ENCODE measurements at regions not wholly inside any gene's neighbourhood (a gene's known extent, or its start where the extent isn't known, plus 50 kb on each side); places are given as distances from the start of the nearest gene placed in this dataset.

DNA sequence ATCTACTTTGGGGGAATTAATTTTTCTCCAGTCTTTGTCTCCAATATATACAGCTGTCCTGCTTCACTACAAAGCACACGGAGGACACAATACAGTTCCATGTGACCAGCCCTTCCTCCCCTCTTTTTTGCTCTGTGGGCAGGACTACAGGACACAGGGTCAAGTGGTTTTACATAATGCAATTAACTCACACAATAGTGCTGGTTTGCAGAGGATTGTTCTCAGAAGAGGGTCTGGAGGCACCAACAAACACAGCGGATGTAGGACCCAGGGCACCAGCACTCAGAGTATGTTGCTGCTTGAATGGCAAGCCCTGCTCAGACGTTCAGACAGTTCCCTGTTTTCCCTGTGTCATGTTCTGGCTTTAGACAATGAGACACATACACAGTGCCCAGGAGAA, 52.0 kb upstream of the NPTX2 start:
- DNase-seq (ENCODE audit: low read depth in 2 of 2) = no peak

DNA sequence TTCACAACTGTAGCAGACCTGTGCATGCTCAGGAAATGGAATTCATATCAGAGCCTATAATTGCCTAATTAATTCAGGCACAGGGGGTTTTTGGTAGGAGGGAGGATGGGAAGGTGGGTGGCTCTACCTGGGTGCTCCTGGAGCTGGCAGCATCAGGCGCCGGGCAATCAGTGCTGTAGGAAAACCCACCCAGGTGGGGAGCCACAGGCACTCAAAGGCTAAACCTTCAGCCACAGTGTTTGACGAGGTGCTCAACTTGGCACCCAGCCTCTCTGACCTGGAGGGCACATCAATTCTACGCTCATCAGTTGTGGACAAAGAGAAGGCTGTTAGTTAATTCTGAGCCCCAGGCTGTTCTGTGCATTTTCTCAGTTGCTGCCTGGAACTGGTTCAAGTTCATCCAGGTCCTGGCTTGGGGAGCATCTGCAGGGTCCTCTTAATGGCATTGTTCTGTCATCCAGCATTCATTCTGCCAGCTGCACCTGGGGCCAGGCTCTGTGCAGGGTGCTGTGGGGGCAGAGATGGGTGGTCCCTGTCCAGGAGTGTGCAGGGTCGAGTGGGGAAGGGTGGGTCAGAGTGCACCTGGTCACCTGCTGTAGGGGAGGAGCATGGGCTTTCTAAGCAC, 54.1 kb upstream of the NPTX2 start:
- no peak for DNase-seq (ENCODE audit: low read depth in 2 of 2)

GRCh38 chr7:98562381-98562823, 54.7 kb upstream of the NPTX2 start:
- DNase-seq (ENCODE audit: low read depth in 2 of 2) = no peak

GRCh38 chr7:98559958-98560357, 57.1 kb upstream of the NPTX2 start:
- DNase-seq (ENCODE audit: low read depth in 2 of 2) = no peak

DNA sequence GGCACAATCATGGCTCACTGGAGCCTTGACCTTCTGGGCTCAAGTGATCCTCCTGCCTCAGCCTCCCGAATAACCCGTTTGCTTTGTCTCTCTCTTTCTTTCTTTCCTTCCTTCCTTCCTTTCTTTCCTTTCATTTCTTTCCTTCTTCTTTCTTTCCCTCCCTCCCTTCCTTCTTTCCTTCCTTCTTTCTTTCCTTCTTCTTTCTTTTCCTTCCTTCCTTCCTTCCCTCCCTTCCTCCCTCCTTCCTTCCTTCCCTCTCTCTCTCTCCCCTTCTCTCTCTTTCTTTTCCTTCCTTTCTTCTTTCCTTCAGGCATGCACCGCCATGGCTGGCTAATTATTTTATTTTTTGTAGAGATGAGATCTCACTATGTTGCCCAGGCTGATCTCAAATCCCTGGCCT, 57.9 kb upstream of the NPTX2 start:
- DNase-seq (ENCODE audit: low read depth in 2 of 2) = no peak

DNA sequence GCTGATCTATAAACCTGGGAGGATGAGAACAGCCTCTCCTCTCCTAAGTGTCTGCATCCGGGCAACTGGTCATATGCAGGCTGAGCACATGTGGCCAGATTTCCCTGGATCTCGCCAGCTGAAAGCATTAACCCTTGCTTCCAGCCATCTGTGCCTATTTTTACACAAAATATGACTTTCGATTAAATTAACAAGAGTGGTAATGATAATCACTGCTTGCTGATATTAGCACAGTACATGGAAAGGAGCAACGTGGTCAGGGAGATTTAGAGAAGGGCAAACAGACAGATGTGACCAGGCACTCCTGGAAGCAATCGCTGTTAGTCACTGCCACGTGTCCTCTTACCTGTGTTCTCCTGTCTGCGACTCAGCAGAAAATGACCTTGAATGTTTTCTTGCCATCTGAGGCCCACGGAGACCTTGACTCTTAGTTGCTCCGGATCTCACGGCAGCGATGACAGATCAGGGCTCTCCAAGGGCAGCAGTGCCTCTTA, 59.5 kb upstream of the NPTX2 start:
- DNase-seq (ENCODE audit: low read depth in 2 of 2) = no peak

DNA sequence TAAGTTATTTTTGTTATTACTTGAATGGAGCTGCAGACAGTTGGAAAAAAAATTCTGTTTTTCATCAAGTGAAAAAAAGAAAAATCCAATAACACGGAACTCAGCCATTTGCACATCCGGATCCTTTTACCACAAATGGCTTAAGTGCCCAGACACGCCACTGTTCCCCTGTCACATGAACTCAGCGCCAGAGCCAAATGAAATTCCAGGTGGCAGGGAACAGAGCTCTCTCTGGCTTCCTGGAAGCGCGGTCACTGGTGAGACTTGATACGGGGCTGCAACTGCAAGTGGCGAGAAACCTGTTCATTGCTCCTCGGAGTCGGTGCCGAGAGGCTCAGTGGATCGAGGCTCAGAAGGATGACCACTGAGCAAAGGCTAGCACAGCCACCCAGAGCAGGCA, 60.8 kb upstream of the NPTX2 start:
- no peak for DNase-seq (ENCODE audit: low read depth in 2 of 2)

- no peak for DNase-seq (ENCODE audit: low read depth in 2 of 2)
Observed at GRCh38 chr7:98555403-98555802, 61.7 kb upstream of the NPTX2 start.

DNA sequence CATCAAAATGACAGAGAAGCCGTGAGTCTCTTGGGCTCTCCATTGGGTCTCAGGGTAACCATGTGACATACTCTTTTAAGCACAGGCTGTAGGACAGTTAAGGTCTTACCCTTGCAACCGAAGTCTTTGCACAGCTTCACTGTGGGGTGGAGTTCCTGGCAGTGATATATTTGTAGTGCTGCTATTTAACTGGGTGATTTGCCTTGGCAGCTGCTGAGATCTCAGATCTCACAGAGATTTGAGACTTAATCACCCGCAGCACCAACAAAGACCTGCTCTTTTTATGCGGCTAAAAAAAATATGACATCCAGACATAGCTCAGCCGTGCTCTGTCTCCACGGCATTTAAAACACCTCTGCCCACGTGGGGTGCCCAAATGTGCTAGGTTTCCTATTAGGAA, 63.4 kb upstream of the NPTX2 start:
- DNase-seq (ENCODE audit: low read depth in 2 of 2) = no peak

- no peak for DNase-seq (ENCODE audit: low read depth in 2 of 2)
Observed at GRCh38 chr7:98551611-98552273, 65.3 kb upstream of the NPTX2 start.

GRCh38 chr7:98548971-98549370, 68.1 kb upstream of the NPTX2 start:
- no peak for DNase-seq (ENCODE audit: low read depth in 2 of 2)

DNA sequence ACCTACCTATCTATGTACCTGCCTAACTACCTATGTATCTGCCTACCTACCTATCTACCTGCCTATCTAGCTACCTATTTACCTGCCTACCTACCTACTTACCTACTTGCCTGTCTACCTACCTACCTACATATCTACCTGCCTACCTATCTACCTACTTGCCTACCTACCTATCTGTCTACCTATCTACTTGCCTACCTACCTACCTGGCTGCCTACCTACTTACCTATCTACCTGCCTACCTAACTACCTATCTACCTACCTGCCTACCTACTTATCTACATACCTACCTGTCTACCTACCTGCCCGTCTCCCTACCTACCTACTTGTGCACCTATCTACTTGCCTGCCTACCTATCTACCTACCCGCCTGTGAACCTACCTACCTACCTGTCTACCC, 68.7 kb upstream of the NPTX2 start:
- DNase-seq (ENCODE audit: low read depth in 2 of 2) = no peak

DNA sequence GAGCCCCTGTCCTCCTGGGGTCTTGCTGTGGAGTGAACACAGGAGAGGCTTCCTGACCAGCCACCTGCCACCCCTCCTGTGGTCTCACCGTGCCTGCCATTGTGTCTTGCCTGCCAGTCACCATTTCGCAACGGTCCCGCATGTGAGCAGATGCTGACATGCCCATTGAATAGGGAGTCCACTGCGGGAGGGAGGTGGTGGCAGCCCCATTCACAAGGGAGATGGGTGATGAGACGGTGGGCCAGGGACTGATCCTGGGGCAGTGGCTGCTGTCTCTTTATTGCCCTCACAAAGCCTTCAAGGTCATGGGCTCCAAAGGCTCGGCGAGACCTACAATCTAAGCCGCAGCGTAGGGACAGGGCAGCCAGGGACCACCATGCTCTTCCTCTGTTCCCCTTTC, 76.0 kb upstream of the NPTX2 start:
- no peak for DNase-seq (ENCODE audit: low read depth in 2 of 2)

DNA sequence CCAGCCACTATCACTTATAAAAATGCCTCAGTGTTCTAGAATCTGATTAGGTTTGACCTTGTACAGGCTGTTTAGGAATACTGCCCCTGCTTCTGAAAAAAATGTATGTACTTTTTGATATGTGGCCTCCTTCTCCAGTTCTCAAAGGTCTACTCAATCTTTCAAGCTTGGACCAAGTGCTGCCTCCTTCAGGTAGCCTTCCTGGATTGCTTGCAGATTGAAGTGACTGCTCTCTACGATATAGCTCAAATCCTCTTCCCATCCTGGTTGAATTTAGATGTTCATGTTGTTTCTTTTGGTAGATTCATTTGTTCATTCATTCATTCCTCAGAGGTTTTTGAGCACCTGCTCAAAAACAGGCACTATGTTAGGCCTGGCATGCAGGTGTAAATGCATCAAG, 77.2 kb upstream of the NPTX2 start:
- no peak for DNase-seq (ENCODE audit: low read depth in 2 of 2)

- no peak for DNase-seq (ENCODE audit: low read depth in 2 of 2)
Observed at GRCh38 chr7:98536803-98537202, 80.3 kb upstream of the NPTX2 start.

DNA sequence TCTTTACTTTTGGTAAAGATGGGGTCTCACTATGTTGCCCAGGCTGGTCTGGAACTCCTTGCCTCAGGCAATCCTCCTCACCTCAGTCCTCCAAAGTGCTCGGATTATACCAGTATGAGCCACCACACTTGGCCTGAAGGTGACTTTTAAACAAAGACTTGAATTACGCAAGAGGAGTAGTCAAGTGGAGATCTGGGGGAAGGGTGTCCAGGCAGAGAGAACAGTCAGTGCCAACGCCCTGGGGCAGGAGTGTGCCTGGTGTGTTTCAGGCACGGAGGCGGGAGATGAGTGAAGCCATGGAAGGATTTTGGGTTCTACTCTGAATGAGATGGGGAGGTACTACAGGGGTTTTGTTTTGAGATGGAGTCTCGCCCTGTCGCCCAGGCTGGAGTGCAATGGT, 82.6 kb upstream of the NPTX2 start:
- no peak for DNase-seq (ENCODE audit: low read depth in 2 of 2)

GRCh38 chr7:98531717-98532116, 85.4 kb upstream of the NPTX2 start:
- DNase-seq (ENCODE audit: low read depth in 2 of 2) = no peak

- DNase-seq (ENCODE audit: low read depth in 2 of 2) = no peak
Observed at GRCh38 chr7:98528079-98528478, 89.0 kb upstream of the NPTX2 start.

- no peak for DNase-seq (ENCODE audit: low read depth in 2 of 2)
Observed at GRCh38 chr7:98526059-98526458, 91.0 kb upstream of the NPTX2 start.

DNA sequence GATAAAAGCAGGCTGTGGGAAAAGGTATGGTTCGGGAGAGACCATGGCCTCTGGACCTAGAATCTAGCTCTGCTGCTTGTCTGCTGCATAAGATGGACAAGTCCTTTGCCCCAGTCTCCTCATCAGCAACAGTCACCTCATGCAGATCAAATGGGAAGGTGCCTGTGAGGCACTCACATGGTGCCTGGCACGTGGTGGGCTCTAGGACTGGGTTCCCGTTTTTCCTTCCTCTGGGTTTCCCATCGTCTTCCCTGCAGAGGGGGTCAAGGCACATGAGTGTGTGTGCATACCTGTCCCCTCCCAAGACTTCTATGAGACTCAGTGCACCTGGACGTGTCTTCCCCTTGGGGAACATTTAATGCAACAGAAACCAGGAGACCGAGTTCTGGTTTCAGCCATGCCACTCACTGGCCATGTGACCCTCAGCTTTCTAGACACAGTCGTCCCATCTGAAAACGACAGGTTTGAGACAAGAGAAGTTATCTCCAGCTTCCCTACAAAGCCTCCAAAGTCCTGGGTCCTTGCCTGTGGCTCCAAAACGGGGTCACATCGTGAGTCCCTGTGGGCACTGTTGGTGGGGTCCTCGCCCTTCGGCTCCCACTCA, 95.9 kb upstream of the NPTX2 start:
- DNase-seq (ENCODE audit: low read depth in 2 of 2) = no peak

DNA sequence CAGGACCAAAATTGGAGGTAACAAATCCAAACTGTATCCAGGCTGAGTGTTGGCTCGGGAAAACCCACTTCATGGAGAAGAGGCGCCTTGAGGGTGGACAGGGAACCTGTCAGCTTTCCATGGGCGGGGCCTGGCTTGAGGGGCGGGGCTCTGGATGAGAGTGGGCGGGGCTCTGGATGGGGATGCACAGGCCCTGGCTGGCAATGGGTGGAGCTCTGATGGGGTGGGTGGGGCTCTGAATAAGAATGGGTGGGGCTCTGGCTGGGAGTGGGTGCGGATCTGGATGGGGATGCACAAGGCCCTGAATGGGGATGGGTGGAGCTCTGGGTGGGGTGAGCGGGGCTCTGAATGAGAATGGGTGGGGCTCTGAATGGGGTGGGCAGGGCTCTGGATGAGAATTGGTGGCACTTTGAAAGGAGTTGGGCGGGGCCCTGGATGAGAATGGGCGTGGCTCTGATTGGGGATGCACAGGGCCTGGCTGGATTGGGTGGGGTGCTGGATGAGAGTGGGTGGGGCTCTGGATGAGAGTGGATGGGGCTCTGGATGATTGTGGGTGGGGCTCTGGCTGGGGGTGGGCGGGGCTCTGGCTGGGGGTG, 96.6 kb upstream of the NPTX2 start:
- DNase-seq (ENCODE audit: low read depth in 2 of 2) = peak in 1 of 2 donors; percentile 2

DNA sequence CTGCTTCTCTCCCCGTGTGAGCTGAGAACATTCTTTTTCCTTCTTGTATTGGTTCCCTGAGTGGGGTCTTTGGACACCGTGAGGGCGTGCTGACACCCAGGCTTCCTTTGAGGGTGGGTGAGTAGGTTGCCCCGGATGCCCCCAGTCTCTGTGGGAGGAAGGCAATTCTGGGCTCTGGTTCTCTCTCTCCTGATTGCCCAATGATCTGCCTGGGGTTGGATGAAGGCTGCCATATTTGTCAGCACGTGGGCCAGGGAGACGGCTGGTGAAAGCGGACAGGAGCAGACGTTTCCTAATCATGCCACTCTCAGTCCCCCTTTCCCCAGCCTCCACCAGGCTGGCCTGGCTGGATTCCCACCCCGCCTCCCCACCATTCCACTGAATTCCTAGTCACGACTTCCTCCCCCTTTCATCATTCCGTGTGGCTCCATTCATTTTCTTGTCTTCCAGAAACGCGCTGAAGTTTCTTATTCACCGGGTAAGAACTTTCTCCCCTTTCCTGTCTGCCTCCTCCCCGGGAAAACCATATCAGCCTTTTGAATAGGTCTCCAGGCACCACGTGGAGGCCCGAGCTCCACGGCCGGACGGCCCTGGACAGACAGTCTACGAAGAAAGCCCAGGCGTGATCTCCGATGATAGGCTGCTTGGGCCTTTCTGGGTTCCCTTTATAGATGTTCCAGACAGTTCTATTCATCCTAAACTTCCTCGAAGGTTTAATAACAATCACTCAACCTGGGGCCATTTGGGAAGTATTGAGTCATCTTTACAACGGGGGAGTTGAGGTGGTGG, 98.7 kb upstream of the NPTX2 start:
- no peak for DNase-seq (ENCODE audit: low read depth in 2 of 2)
